WTC11 (cell line): ENCODE measurements at regions not wholly inside any gene's neighbourhood (a gene's known extent, or its start where the extent isn't known, plus 50 kb on each side); places are given as distances from the start of the nearest gene placed in this dataset.

Experiments used
- AR ChIP-seq: fragments of 250-450 bp; sonication (Bioruptor Pico); IDR thresholded peaks from 2 replicates; pipeline ENCODE4 v1.9.0; 2021; ENCODE audit warnings: mild to moderate bottlenecking
- ATF1 ChIP-seq: sonication (generic); formaldehyde crosslinking; IDR thresholded peaks from 2 replicates; pipeline ENCODE4 v1.8.1; 2023; ENCODE audit warnings: mild to moderate bottlenecking, moderate library complexity, missing genetic modification reagents
- CBFB ChIP-seq: sonication (generic); formaldehyde crosslinking; IDR thresholded peaks from 2 replicates; pipeline ENCODE4 v1.8.1; 2022; ENCODE audit warnings: mild to moderate bottlenecking, low read depth, missing genetic modification reagents
- CREM ChIP-seq: sonication (generic); formaldehyde crosslinking; IDR thresholded peaks from 2 replicates; pipeline ENCODE4 v1.8.1; 2022; ENCODE audit warnings: mild to moderate bottlenecking, missing genetic modification reagents, moderate library complexity
- CTCF ChIP-seq: fragments of 200-600 bp; IDR thresholded peaks from 2 replicates; pipeline ENCODE4 v1.8.0; 2022; ENCODE audit warnings: antibody characterized with exemption
- MAX ChIP-seq: sonication (generic); formaldehyde crosslinking; IDR thresholded peaks from 2 replicates; pipeline ENCODE4 v1.8.0; 2022; ENCODE audit warnings: mild to moderate bottlenecking, missing genetic modification reagents
- ZBTB21 ChIP-seq: sonication (generic); formaldehyde crosslinking; IDR thresholded peaks from 2 replicates; pipeline ENCODE4 v1.8.1; 2023; ENCODE audit warnings: mild to moderate bottlenecking, missing genetic modification reagents, borderline replicate concordance

GRCh38 chr3:7881946-7882345 lies 619.7 kb upstream of the LMCD1 start:
- no peak for TF ChIP-seq ZBTB21 (CRISPR knock-in tag)
- no peak for TF ChIP-seq CTCF
- no peak for TF ChIP-seq AR (CRISPR knock-in tag)
- no peak for TF ChIP-seq CBFB
- no peak for TF ChIP-seq ATF1 (CRISPR knock-in tag)
- no peak for TF ChIP-seq CREM (CRISPR knock-in tag)
- TF ChIP-seq MAX (CRISPR knock-in tag): no peak
